GM12878 (cell line): ENCODE measurements at regions not wholly inside any gene's neighbourhood (a gene's known extent, or its start where the extent isn't known, plus 50 kb on each side); places are given as distances from the start of the nearest gene placed in this dataset.

Source experiments
- ATAC-seq: fragments of 200-7000 bp; cut with Tn5 transposase; 3 replicates; pipeline ENCODE4 v1.9.1; 2020; ENCODE audit warnings: mild to moderate bottlenecking, moderate library complexity
- BruUV-seq: library from RNA; stranded (reverse); fragments of 400-500 nt; replicated peaks from 2 replicates; lab custom pipeline; 2021; lab: Mats Ljungman, UMichigan
- CTCF ChIA-PET: fragments of 300-600 bp; sonication (Branson Sonifier 250); formaldehyde crosslinking; extraction: SDS; loops from one replicate; lab custom pipeline; 2021; ENCODE audit warnings: inconsistent platforms; lab: Yijun Ruan, JAX
- POLR2A ChIA-PET: fragments of 350-600 bp; formaldehyde crosslinking; extraction: SDS; loops from one replicate; lab custom pipeline; 2021; ENCODE audit warnings: inconsistent platforms; lab: Charles Lee
- RAD21 ChIA-PET: fragments of 300-600 bp; sonication (Branson Sonifier 250); formaldehyde crosslinking; loops from one replicate; lab custom pipeline; 2023; ENCODE audit warnings: antibody characterized with exemption; ENCODE audit not compliant: unreplicated experiment; lab: Charles Lee
- SMC1A ChIA-PET: fragments of 300-600 bp; sonication (Branson Sonifier 250); formaldehyde crosslinking; loops from one replicate; lab custom pipeline; 2023; ENCODE audit not compliant: unreplicated experiment, uncharacterized antibody; lab: Charles Lee
- DNase-seq: peaks from one replicate; pipeline ENCODE4 v3.0.0-alpha.2; 2011; ENCODE audit warnings: low read depth, low spot score
- FAIRE-seq: peaks from 3 replicates; lab custom pipeline; 2011; peaks lifted over from hg19 to GRCh38; lab: Jason Lieb, UNC
- H2AFZ ChIP-seq: 2 replicates; pipeline ENCODE4 v1.6.0; 2011; ENCODE audit warnings: low read depth, low read length, control low read depth; ENCODE audit not compliant: control insufficient read depth
- H3K27ac ChIP-seq: 2 replicates; pipeline ENCODE4 v1.5.1; 2011; ENCODE audit warnings: control low read depth; ENCODE audit not compliant: control insufficient read depth, insufficient read depth
- H3K27me3 ChIP-seq, 2 experiments: replicated peaks in 1 of 2; 2 replicates each; pipeline versions ENCODE4 v1.6.0 to v1.6.1; 2011; ENCODE audit warnings: low read length in 1 of 2; ENCODE audit not compliant: control insufficient read depth in 2 of 2, insufficient read depth in 2 of 2
- H3K36me3 ChIP-seq, 2 experiments: 2 replicates each; pipeline ENCODE4 v1.5.1; 2011; ENCODE audit warnings: low read length in 1 of 2; ENCODE audit not compliant: control insufficient read depth in 2 of 2, insufficient read depth in 2 of 2
- H3K4me1 ChIP-seq: 2 replicates; pipeline ENCODE4 v1.6.1; 2011; ENCODE audit warnings: mild to moderate bottlenecking, low read length, moderate library complexity, mixed read lengths; ENCODE audit not compliant: control insufficient read depth, insufficient read depth
- H3K4me2 ChIP-seq: 2 replicates; pipeline ENCODE4 v1.6.0; 2011; ENCODE audit warnings: control low read depth; ENCODE audit not compliant: control insufficient read depth, insufficient read depth
- H3K4me3 ChIP-seq: fragments of 200-600 bp; sonication (generic); 2 replicates; pipeline ENCODE4 v1.5.1; 2016
- H3K79me2 ChIP-seq: 2 replicates; pipeline ENCODE4 v1.6.0; 2011; ENCODE audit warnings: low read length; ENCODE audit not compliant: control insufficient read depth, insufficient read depth
- H3K9ac ChIP-seq: 2 replicates; pipeline ENCODE4 v1.8.0; 2011; ENCODE audit warnings: low read length, control low read depth, mixed read lengths; ENCODE audit not compliant: control insufficient read depth, insufficient read depth
- H3K9me3 ChIP-seq: replicated peaks from 3 replicates; pipeline ENCODE4 v1.5.1; 2011; ENCODE audit warnings: mild to moderate bottlenecking, low read length; ENCODE audit not compliant: control insufficient read depth, insufficient read depth
- H4K20me1 ChIP-seq: 2 replicates; pipeline ENCODE4 v1.6.0; 2011; ENCODE audit not compliant: control insufficient read depth, insufficient read depth
- FOS ChIP-seq: IDR thresholded peaks from 3 replicates; pipeline ENCODE4 v1.6.1; 2011; ENCODE audit warnings: borderline replicate concordance; ENCODE audit not compliant: insufficient read length; ENCODE audit errors: extremely low read depth
- HDAC6 ChIP-seq: fragments of 200-600 bp; sonication (generic); IDR thresholded peaks from one replicate; pipeline ENCODE4 v1.8.0; 2017; ENCODE audit warnings: antibody characterized with exemption; ENCODE audit not compliant: unreplicated experiment
- NR2F1 ChIP-seq: fragments of 450-650 bp; conservative IDR thresholded peaks from 2 replicates; pipeline ENCODE4 v1.6.1; 2017; ENCODE audit warnings: mild to moderate bottlenecking
- RCOR1 ChIP-seq: conservative IDR thresholded peaks from 2 replicates; pipeline ENCODE4 v1.6.1; 2012; ENCODE audit warnings: low read depth, low read length, improper control_type of control experiment
- SP1 ChIP-seq: IDR thresholded peaks from one replicate; pipeline ENCODE4 v1.6.1; 2011; ENCODE audit warnings: low read depth, low read length
- WGBS: methylation state at CpG from one replicate; pipeline ENCODE4 v1.1.6; 2016; ENCODE audit warnings: low lambda C conversion rate; ENCODE audit not compliant: insufficient replicate concordance, insufficient coverage; ENCODE audit errors: missing lambda C conversion rate; 5-methylcytosine and 5-hydroxymethylcytosine counted together
- in situ Hi-C: fragments of 300-500 bp; cut with MboI; formaldehyde crosslinking; loops from 9 replicates; pipeline ENCODE4 v1.14.3; 2018; ENCODE audit warnings: mixed read lengths
- intact Hi-C: fragments of 100-400 bp; cut with micrococcal nuclease; formaldehyde crosslinking; loops from one replicate; pipeline ENCODE4 v1.14.2; 2022; ENCODE audit not compliant: unreplicated experiment
- TF ChIP-seq, protein P1 (sequence below): fragments of 450-650 bp; formaldehyde crosslinking; IDR thresholded peaks from 2 replicates; pipeline ENCODE4 v1.4.0; 2020; ENCODE audit warnings: mild to moderate bottlenecking, moderate library complexity
- TF ChIP-seq, protein P2 (sequence below): IDR thresholded peaks from 2 replicates; pipeline ENCODE4 v1.6.1; 2011; ENCODE audit warnings: borderline replicate concordance, low read depth, mild to moderate bottlenecking, moderate library complexity, mixed read lengths, low read length; ENCODE audit not compliant: insufficient read depth; ENCODE audit errors: extremely low read length
- TF ChIP-seq, protein P3 (sequence below): fragments of 450-650 bp; IDR thresholded peaks from 2 replicates; pipeline ENCODE4 v1.6.1; 2017; ENCODE audit warnings: mild to moderate bottlenecking
- TF ChIP-seq, protein P4 (sequence below): fragments of 450-650 bp; IDR thresholded peaks from 2 replicates; pipeline ENCODE4 v1.6.1; 2014; ENCODE audit warnings: mild to moderate bottlenecking
- TF ChIP-seq, protein P5 (sequence below): fragments of 450-650 bp; IDR thresholded peaks from 2 replicates; pipeline ENCODE4 v1.6.1; 2017; ENCODE audit warnings: mild to moderate bottlenecking, moderate library complexity
- TF ChIP-seq, protein P6 (sequence below): IDR thresholded peaks from 2 replicates; pipeline ENCODE4 v1.6.1; 2012; ENCODE audit warnings: low read depth, low read length, improper control_type of control experiment

DNA sequence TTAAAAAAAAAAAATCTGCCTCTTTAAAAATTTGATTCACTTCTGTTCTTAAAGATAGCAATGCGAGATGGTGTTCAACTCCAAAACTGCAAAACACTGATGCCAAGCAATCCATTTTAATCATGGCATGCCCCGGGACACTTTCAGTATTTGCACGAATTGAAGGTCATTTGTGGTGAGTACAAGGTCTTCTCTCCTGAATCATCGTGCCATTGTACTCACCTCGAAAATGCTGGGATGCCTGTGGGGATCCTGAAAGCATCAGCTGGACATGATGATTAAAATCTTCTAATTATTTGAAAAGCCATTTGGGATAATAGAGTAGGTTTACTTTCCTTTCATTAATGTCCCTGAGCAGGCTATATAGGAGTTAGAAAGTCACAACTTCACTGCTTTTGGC lies 125.1 kb upstream of the NRP1 start:
- ChIA-PET RAD21 (no interaction called here), CTCF (no interaction called here), SMC1A (interaction anchor here (0.7 kb wide), 2 partner anchors 502 to 743 kb away, joined by 3 read pairs; no protein-coding TSS in a partner anchor), POLR2A (no interaction called here)
- WGBS: 14% methylated on average over 5 of the region's 5 CpGs
- Histone ChIP-seq H3K4me3 (no peak overlapping the region), H3K9me3 (no peaks in the 10 kb centered on the region), H2AFZ (no peak overlapping the region), H4K20me1 (no peaks in the 10 kb centered on the region), H3K4me1 (no peaks in the 10 kb centered on the region), H3K9ac (no peak overlapping the region), H3K27ac (no peak overlapping the region), H3K27me3 (no peaks in the 10 kb centered on the region), H3K79me2 (no peaks in the 10 kb centered on the region), H3K4me2 (no peak overlapping the region), H3K36me3 (no peaks in the 10 kb centered on the region)
- FAIRE-seq (no peak), DNase-seq (no peak), ATAC-seq (no peak)
- in situ Hi-C loops: no loop called here
- BruUV-seq: no TSS peak
- intact Hi-C loops: no loop called here
- TF ChIP-seq HDAC6 (no peak), RCOR1 (no peak), NR2F1 (no peak), SP1 (no peak), FOS (no peak)
- TF ChIP-seq, protein P1, sequence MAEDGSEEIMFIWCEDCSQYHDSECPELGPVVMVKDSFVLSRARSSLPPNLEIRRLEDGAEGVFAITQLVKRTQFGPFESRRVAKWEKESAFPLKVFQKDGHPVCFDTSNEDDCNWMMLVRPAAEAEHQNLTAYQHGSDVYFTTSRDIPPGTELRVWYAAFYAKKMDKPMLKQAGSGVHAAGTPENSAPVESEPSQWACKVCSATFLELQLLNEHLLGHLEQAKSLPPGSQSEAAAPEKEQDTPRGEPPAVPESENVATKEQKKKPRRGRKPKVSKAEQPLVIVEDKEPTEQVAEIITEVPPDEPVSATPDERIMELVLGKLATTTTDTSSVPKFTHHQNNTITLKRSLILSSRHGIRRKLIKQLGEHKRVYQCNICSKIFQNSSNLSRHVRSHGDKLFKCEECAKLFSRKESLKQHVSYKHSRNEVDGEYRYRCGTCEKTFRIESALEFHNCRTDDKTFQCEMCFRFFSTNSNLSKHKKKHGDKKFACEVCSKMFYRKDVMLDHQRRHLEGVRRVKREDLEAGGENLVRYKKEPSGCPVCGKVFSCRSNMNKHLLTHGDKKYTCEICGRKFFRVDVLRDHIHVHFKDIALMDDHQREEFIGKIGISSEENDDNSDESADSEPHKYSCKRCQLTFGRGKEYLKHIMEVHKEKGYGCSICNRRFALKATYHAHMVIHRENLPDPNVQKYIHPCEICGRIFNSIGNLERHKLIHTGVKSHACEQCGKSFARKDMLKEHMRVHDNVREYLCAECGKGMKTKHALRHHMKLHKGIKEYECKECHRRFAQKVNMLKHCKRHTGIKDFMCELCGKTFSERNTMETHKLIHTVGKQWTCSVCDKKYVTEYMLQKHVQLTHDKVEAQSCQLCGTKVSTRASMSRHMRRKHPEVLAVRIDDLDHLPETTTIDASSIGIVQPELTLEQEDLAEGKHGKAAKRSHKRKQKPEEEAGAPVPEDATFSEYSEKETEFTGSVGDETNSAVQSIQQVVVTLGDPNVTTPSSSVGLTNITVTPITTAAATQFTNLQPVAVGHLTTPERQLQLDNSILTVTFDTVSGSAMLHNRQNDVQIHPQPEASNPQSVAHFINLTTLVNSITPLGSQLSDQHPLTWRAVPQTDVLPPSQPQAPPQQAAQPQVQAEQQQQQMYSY: no peak
- TF ChIP-seq, protein P2, sequence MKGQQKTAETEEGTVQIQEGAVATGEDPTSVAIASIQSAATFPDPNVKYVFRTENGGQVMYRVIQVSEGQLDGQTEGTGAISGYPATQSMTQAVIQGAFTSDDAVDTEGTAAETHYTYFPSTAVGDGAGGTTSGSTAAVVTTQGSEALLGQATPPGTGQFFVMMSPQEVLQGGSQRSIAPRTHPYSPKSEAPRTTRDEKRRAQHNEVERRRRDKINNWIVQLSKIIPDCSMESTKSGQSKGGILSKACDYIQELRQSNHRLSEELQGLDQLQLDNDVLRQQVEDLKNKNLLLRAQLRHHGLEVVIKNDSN: no peak
- TF ChIP-seq, protein P3, sequence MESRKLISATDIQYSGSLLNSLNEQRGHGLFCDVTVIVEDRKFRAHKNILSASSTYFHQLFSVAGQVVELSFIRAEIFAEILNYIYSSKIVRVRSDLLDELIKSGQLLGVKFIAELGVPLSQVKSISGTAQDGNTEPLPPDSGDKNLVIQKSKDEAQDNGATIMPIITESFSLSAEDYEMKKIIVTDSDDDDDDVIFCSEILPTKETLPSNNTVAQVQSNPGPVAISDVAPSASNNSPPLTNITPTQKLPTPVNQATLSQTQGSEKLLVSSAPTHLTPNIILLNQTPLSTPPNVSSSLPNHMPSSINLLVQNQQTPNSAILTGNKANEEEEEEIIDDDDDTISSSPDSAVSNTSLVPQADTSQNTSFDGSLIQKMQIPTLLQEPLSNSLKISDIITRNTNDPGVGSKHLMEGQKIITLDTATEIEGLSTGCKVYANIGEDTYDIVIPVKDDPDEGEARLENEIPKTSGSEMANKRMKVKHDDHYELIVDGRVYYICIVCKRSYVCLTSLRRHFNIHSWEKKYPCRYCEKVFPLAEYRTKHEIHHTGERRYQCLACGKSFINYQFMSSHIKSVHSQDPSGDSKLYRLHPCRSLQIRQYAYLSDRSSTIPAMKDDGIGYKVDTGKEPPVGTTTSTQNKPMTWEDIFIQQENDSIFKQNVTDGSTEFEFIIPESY: no peak
- TF ChIP-seq, protein P4, sequence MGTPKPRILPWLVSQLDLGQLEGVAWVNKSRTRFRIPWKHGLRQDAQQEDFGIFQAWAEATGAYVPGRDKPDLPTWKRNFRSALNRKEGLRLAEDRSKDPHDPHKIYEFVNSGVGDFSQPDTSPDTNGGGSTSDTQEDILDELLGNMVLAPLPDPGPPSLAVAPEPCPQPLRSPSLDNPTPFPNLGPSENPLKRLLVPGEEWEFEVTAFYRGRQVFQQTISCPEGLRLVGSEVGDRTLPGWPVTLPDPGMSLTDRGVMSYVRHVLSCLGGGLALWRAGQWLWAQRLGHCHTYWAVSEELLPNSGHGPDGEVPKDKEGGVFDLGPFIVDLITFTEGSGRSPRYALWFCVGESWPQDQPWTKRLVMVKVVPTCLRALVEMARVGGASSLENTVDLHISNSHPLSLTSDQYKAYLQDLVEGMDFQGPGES: no peak
- TF ChIP-seq, protein P5, sequence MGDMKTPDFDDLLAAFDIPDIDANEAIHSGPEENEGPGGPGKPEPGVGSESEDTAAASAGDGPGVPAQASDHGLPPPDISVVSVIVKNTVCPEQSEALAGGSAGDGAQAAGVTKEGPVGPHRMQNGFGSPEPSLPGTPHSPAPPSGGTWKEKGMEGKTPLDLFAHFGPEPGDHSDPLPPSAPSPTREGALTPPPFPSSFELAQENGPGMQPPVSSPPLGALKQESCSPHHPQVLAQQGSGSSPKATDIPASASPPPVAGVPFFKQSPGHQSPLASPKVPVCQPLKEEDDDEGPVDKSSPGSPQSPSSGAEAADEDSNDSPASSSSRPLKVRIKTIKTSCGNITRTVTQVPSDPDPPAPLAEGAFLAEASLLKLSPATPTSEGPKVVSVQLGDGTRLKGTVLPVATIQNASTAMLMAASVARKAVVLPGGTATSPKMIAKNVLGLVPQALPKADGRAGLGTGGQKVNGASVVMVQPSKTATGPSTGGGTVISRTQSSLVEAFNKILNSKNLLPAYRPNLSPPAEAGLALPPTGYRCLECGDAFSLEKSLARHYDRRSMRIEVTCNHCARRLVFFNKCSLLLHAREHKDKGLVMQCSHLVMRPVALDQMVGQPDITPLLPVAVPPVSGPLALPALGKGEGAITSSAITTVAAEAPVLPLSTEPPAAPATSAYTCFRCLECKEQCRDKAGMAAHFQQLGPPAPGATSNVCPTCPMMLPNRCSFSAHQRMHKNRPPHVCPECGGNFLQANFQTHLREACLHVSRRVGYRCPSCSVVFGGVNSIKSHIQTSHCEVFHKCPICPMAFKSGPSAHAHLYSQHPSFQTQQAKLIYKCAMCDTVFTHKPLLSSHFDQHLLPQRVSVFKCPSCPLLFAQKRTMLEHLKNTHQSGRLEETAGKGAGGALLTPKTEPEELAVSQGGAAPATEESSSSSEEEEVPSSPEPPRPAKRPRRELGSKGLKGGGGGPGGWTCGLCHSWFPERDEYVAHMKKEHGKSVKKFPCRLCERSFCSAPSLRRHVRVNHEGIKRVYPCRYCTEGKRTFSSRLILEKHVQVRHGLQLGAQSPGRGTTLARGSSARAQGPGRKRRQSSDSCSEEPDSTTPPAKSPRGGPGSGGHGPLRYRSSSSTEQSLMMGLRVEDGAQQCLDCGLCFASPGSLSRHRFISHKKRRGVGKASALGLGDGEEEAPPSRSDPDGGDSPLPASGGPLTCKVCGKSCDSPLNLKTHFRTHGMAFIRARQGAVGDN: no peak
- TF ChIP-seq, protein P6, sequence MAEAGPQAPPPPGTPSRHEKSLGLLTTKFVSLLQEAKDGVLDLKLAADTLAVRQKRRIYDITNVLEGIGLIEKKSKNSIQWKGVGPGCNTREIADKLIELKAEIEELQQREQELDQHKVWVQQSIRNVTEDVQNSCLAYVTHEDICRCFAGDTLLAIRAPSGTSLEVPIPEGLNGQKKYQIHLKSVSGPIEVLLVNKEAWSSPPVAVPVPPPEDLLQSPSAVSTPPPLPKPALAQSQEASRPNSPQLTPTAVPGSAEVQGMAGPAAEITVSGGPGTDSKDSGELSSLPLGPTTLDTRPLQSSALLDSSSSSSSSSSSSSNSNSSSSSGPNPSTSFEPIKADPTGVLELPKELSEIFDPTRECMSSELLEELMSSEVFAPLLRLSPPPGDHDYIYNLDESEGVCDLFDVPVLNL: no peak
